Astrocyte of the hippocampus (primary cell): ENCODE measurements at regions not wholly inside any gene's neighbourhood (a gene's known extent, or its start where the extent isn't known, plus 50 kb on each side); places are given as distances from the start of the nearest gene placed in this dataset.

ENCODE experiments used
- DNase-seq: peaks from one replicate; pipeline ENCODE4 v3.0.0; 2011; ENCODE audit warnings: low read depth, low spot score

DNA sequence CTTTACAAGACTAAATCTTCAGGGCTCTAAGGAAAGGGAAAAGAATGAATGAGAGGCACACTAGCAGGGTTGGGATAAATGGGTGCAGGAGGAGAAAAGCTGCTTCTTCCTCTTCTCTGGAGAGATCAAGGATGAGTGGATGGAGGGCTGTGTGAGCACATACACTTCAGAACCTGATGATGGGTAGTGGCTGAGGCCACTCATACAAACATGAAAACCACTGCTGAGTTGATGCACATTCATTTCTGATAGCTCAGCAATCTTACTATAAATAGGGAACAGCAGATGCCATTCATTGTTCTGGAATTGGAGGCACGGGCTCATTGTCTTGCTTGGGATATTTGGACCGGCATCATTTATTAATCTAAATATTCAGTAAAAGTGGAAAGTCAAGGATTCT is 152.4 kb upstream of the KCTD1 start:
- peak; percentile 21 for DNase-seq

DNA sequence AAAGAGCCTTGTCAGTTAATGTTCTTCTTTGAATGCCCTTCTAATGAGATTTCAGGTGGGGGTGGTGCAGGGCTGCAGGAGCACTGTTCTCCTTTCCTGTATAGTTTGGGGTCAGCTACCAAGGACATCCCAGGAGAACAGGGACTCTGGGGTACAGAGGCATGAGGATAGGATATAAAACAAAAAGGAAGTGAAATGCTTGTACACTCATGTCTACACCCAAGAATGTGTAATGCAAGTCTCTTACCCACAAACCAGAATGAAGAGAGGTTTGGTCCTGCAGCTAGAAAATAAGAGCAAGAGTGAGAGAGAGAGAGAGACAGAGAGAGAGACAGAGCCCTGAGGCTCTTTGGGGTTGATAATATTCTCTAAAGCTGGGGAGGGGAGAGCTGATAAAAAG is 151.8 kb upstream of the KCTD1 start:
- DNase-seq = no peak

DNA sequence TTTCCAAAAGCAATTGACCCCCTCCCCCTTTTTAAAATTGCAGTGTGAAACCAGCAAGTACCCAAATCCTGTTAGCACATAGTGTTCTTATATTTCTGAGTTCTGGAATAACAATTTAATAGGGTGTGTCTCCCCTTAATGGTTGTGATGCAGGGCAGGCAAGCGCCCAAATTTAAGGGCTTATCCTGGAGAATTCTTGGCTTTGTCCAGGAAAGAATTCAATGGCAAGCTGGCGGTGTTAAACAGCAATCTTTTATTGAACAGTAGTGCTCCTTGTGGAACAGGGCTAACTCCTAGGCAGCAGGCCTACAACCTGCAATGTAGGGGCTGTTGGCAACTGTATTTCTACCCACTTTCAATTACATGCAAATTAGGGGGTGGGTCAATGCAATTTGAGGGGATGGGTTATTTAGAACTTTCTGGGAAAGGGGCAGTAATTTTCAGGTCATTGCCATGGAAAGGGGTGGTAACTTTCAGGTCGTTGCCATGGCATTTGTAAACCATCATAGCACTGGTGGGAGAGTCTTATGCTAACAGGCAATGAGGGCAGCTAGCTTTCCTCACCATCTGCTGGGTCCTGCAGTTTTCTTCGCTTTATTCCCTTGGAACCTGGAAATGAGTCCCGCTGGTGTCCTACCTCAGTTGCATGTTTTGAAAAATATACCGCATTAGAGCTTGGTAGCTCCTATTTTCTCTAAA is 149.0 kb upstream of the KCTD1 start:
- DNase-seq = no peak

DNA sequence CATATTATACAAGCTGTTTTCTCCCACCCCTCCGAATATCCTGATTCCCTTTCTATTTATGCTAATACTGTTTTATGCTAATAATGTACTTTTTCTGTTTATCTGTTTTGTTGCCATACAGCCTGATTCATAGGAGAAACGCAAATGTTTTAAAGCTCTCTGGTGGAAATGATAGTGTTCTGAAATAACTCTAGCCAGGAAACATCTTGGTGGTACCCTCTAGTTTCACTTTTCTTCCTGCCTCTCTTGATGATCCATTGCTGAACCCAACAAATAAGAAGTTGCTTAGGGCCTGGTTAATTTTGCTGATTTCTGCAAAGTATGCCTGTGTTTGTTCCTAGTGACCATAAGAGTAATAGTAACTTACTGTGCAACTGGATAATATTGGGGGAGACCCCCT is 148.4 kb upstream of the KCTD1 start:
- no peak for DNase-seq

DNA sequence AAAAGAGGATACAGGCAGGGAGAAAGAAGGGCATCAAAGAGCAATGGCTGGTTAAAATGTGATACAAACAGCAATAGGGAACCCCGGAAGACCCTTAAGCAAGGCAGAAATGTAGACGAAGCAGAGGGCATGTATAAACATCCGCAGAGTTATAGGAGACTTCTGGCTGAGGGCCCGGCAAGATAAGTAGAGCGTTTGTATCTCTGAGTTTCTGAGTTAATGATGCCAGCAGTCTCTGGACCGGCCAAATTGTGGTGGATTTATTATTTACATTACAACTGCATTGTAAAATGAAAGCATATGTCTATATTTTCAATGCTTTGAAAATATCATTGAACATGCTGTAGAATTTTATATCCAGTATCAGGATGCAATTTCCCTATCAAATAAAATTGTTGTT is 148.0 kb upstream of the KCTD1 start:
- no peak for DNase-seq

DNA sequence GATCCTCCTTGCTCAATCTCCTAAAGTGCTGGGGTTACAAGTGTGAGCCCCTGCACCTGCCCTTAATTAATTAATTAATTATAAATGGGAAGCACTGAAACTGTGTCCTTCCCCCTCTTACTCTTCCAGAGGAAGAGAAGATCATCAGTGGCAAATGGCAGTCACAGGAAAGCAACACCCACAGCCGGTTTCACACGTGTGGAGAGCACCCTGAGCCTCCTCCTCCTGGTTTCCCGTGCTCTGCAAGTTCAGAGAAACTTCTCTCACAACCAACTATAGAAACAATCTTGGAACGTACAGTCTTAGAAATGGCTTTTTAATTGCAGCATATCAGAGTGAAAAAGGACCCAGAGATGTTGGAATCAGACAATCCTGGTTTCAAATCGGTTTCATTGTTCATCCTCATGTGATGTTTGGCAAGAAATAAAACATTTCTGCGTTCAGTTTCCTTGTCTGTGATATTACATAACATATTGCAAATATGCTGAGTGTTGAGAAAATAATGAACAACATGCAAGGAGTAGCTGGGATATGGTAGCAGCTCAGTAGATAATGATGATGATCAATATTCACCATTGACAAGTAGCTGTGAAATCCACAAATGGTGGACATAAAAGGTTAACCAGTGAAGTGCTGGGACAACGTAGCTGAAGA is 141.0 kb upstream of the KCTD1 start:
- no peak for DNase-seq

DNA sequence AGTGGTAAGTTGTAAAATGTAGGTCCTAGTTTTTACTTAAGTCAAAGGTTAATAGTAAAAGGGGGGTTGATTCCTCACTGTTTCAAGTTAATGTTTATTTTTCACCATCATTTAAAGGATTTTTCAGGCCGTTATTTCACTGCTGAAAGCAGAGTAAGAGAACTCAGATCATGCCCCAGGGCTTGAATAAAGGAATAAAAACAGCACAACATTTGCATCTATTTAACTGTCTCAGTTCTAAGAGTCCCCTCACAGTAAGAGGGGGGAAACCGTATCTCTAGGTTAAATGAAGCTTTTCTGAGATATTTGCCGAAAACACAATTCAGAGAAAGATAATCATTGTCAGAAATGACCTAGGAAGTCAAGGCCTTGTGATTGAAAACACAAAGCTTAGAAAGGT is 138.2 kb upstream of the KCTD1 start:
- no peak for DNase-seq

DNA sequence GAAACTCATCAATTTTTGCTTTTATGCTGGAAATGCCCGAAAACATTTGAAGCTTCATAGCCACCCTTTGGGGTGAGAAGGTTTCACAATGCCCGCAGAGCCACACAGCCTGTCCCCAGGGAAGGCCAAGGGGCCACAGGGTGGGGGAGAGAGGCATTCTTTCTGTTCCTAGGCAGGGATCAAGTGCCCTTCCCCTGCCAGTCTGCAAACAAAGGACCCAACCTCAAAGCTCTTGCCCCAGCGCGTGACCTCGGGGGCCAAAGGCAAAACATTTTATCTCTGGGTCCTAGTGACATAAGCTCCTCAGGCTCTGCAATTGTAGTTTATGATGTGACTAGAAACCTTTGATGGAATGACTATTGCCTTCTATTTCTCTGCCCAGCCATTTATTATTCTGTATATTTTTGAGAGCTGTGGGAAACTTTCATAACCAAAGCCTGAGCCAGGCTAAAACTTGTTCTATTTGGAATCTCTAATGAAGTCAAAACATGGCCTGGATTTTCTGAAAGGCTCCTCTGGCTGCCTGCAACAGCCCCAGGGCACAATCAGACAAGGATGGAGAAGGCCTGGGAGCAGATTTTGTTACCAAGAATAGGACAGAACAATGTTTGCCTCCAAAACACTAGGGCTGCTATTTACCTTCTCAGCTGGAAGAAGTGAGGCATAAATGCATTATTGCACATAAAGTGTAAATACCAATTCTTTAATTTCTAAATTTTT is 137.2 kb upstream of the KCTD1 start:
- DNase-seq = peak; percentile 5

DNA sequence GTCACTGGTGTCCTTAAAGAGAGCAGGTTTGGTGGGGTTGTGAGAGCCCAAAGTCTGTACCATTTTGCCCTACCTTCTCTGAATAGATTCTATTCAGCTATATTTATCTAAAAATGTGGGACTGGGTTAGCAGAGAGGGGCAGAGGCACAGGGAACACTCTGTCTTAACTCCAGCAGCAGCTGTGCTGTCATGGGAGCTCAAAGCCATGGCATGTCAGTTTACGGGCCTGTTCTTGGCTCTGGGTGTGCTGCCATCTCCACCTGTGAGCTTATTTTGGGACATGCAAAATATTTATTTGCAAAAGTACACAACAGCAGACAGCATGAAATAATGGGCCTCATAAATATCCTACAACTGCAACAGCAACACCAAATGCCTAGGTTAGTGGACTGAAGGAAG is 129.6 kb upstream of the KCTD1 start:
- DNase-seq = no peak

DNA sequence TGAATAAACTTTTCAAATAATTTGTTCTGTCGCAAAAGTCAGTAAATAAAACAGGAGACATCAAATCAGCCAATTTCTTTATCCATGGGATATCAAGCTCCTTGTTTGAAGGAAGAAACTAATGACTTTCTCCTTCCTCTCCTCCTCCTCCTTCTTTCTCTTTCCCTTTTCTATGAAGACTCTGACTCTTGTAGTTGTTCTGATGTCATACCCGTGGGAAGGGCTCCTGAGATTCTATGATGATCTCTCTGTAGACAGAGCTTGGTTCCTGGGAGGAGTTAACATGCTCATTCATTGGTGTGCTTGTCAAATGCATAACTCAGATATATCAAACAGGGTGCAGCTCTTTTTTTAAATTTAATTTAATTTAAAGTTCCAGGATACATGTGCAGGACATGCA is 118.7 kb upstream of the KCTD1 start:
- no peak for DNase-seq

DNA sequence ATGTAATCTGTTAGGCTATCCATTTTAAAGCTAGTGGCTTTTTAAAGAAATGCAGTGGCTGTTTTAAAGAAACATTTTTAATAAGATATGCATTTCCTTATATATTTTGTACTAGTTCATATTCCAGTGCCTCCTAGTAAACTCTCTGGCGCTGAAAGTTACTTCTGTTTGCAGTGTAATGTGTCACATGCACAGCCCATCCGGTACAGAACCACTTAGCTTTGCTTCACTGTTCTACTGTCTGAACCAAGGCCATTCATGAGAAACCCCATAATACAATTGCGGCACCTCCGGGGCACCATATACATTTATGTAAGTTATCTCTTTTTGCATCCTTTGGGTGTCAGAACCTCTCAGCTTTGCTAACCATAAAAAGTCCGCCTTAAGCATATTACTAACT is 114.6 kb upstream of the KCTD1 start:
- no peak for DNase-seq

DNA sequence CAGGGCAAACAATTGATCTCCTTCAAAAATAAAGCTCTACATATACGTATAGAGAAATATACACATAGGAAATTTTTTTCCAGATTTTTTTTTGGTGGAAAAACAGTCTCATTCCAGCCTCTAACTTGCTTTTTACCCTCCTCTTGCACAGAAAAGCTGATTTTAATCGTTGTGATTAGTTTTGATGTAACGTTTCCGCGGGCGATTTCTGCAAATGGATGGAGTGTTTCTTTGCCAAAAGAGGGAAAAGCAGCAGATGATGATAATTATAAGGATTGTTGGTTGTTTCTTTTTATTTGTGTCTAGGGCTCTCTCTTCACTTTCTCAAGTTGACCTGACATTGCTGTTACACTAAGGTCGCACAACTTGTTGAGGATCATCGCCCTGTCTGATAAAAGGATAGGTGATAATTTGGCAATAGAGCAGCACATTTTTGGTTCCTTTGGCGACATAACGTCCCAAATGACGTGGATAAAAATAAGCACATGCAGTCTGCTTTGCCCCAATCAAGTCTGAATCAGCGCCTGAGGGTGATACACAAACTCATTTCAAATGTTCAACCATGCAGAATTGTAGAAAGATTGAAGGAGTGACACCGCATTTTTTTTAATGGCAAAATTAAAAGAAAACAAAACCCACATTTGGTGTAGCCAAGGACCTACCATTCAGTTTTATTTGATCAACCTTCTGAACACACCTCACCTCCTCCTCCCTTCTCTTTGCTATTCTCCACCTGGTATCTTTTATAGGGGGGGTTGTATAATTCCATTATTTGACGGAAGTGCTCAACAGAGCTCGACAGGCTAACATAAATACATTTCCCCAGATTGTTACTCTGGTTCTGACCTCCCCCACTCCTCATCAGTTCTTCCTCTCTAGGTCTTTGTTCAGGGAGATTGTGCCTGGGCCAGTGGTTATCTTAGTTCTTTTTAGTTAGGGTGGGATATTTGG is 109.6 kb upstream of the KCTD1 start:
- peak; percentile 25 for DNase-seq

DNA sequence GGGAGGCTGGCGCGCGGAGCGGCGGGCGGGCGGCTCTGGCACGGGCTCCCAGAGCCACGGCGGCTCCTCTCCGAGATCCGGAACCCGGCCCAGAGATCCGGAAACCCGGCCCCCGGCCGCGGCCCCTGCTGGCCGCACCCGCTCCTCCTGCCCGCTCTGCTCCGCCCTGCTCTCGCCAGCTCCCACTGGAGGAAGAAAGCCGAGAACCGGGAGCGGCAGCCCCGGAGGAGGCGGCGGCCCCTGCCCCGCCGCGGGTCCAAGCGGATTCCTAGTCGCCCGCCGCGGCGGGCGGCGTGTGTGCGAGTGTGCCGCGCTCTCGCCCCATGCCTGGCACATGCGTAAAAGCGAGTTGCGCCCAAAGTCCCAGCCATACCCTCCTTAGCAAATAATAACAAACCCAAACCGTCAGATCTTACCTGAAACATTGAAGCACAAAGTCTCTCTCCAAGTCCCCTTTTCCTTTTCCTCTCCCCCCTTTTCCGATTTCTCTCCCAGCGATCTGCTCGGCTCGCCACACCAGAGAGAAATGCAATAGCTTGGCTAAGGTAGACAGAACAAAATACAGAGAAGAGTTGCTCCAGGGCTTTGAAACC is 108.7 kb upstream of the KCTD1 start:
- peak; percentile 90 for DNase-seq

DNA sequence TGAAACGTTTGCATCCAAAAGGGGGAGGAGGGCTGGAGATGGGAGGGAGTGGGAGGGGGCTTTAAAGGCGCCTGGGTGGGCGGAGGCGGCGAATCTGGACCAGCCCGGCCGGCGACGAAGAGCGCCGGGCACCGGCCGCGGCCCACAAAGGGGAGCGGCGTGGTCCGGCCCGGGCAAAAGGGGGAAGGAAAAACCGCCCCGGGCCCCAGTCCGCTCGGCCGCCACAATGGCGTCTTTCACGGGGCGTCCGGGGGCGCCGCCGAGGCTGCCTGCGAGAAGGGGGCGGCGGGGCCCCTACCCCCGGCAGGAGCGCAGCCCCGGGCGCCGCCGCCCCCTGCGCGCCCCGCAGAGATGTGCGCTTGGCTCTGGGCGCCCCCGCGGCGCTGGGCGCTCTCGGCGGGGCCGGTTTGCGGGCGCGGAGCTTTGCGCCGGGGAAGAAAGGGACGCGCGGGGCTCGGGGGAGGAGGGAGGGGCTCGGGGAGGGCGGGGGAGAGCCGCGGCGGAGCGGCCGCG is 108.1 kb upstream of the KCTD1 start:
- no peak for DNase-seq

DNA sequence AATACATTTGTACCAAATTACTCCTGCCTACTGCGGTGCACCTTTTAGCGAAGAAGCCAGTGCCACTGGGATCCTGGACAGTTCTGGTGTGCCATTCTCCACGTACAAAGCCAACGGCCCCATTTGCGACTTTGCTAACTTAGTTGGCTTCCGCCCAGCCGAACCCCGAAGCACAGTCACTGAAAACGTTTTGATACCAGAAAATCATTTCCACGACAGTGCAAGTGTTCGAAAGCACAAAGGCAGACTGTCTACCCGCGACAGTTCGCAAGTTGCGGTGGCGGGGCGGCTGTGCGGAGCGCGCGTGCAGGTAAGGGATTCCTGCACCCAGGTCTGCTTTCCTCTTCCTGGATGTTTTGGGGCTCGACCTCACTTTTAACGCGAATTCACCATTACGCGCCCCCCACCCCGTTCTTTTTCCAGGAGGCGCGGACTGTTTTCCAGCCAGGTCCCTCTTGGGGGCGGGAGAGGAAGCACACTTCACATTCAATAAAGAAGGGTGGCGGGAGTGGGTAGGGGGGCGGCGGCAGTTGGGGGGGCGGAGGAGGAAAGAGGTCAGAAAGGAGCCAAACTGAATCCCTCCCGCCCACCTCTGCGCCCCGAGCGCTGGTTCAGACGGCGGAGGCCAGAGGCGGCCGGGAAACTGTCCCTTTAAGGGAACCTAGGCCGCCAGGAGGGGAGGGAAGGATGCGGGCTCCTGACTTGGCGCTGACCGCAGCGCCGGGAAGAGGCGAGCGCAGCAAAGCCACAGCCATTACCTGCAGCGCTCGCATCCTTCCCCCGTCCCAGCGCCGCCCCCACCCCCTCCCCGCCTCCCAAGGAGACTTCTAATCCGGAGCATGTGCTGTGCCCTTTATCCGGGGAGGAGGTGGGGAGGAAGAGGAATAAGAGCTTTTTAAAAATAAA is 107.4 kb upstream of the KCTD1 start:
- DNase-seq = peak; percentile 78

DNA sequence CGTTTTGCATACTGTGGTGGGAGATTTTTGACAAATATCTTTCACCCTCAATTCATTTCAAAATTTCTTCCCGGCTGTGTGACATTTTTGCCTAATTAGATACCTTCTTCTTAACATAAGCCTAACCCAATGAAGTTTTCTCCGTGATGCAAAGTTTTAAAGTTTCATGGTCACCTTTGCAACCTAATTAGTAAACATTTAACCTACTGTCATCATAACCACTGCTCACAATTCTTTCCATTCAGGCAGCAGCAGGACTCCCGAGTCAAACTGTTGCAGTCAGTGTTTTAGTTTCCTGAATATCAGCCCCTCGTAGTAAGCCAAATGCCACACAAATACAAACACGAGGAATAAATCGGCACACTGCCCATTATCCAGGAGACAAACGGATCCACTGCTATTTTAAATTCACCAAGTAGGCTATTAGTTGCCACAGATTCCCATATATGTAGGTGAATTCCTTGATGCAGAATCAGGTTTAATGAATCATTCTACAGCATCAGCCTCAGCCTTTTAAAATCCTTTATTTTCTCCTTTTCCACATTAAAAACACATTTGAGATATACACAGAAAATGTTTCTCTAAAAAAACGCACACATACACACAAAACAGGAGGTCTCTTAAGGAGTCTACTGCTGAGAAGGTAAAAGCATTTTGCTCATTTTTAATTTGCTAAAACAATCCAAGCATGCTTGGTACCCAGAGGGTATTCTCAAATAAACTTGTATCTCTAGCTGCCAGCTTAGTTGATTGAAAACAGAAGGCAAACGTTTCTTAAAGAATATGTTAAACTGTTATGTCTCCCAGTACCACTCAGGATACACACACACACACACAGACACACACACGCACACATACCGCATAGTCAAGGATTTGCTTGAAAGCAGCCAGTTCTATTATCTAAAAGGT is 106.5 kb upstream of the KCTD1 start:
- peak; percentile 20 for DNase-seq

DNA sequence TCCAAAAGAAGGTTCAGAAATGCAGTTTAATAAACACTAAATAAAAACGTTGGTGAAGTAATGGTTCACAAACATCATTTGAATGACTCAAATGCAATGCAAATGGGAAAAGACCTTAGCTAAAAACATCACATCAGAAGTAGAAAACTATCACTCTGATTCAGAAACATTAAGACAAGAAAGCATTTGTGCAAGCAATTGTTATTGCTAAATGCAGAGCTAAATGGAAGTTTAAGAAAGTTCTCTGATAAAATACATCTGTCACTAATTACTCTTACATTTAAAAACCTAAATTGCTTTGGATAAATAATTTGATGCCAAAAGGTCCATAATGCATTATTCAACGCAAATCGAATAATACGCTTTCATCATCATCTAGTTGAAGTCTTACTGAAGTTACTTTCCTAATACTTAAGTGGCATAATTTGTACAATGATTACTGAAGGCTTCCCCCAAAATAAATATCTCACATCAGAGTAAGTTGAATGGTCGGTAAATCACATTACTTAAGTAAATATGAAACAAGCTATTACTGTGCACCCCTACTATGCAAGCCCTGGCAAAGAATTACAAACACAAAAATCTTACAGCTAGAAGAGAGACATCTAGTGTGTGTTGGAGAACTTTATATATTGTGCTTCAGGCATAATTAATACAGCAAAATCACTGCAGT is 105.7 kb upstream of the KCTD1 start:
- no peak for DNase-seq

DNA sequence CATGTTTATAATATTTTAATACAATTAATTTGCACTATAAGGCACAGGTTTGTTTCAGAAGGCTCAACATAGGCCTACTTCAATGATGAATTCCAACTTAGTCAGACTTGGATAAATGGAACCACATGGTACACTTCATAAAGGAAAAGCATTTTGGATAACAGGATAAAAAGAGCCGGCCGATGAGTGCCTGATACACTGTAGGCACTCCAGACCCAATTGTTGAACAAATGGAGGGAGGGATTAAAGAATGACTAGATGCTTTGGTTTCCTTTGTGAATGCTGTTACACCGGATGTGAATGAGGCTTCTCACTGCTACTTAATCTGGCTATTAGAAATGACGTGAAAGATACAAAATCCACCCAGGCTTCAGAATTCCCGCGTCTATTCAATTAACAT is 104.1 kb upstream of the KCTD1 start:
- DNase-seq = no peak
